ENCODE measurements at regions not wholly inside any gene's neighbourhood (a gene's known extent, or its start where the extent isn't known, plus 50 kb on each side); places are given as distances from the start of the nearest gene placed in this dataset.
A peak's percentile ranks its signal among the peaks of the same experiment; 100 is the strongest.

DNA sequence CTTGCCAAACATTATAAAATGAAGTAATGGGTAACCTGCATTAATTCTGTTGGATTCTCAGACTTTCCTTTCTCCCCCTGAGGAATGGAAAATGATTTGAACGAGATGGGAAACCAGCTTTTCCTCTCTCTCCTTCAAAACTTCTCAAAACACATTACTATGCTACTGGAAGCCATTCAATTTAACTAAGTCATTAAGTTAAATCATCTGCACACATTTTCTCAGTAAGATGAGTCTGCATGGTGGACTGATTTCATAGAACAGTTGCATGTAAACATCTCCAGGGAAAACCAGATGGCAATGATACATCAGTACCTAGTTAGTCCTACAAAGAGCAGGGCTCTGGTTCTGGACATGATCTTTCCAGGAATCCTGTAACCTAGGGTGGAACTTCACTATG, 59.9 kb downstream of the BMP4 start:
- DNase-seq = no peak

DNA sequence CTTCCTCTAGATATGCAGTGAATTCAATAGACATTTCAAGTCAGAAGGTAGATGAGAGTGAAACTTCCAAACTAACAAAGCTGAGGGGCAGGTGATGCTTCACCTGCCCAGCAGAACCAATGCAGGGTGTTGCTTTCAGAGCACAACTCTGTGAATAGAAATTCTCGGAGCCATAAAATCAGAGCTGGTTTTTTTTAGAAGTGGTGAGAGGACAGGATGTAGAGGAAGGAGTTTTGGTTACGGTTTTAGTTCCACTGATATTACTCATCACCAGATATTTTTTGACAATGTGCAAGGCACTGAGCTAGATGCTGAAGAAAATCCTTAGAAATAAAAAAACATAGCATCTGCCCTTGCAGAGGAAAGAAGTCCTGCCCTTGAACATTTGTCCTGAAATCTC, 62.2 kb downstream of the BMP4 start:
- no peak for DNase-seq

DNA sequence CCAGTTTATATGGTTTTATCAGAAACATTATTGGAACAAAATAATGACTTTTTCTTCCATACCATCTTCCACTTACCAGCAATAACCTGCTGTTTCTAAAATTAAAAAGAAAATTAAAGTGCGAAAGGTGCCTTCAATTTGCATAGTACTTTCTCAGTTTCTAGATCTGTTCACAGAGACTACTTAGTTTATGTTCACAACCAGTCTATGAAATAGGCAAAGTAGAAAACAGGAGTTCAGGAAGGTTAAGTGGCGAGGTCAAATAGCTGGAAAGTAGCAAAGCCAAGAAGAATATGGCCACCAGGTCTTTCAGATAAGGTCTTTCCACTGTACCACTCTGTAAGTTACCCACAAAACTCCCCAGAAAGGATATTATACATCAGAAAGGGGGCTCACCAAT, 63.3 kb downstream of the BMP4 start:
- no peak for DNase-seq

DNA sequence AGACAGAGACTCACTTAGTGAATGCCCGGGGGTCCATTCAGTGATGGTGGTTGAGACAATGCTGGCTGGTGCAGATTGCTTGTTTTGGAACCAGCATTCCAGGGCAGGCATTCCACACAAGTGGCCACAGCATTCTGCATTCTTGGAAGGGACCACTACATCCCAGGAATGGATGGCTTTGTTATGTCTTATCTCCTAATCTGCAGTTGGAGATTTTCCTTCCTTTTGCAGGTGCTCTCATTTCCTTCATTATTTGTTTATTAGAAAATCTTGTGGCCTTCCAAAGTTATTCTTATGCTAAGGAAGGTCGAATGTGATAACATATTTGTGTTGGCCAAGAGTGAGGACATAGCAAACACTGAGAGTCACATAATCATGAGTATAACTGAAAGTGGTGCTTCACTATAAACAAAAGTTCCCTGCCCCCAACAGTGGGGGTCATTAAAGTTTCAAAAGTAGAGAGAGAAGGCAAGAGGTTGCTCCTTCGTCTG, 66.0 kb downstream of the BMP4 start:
- DNase-seq = peak; percentile 96

DNA sequence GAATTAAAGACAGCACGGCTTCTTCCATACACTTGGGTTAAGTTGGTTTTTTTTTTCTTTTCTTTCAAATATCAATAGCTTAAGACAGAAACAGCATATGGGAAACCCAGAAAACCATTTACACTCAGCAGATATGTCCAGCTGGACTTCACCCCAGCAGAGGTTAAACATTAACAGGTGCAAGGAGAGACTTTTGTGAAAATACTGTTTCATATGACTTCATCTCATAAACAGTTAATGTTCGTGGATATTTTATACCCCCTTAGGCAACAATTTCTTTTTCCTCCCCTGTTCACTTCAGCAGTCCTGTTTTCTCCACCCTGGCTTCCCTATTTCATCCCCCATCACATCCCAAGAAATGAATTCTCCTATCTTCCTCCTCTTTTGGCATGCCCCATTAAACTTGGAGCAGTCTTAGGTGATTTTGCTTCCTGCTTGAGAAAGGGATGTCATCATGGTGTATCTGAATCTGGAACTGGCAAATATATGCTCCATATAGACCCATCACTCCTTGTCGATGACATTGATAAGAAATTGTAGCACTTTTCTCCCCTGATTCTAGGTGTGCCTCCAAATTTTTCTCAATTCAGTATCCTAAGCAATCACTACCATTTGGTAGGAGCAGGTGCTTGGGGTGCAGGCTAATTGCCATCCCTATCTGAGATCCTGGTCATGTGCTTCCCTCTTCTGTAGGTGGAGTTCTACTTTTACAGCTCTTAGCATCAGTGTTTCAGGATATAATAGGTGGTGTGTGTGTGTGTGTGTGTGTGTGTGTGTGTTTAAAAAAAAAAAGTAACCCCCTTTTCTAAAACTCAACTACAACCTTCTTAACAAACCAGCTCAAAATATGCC, 67.9 kb downstream of the BMP4 start:
- DNase-seq = no peak

DNA sequence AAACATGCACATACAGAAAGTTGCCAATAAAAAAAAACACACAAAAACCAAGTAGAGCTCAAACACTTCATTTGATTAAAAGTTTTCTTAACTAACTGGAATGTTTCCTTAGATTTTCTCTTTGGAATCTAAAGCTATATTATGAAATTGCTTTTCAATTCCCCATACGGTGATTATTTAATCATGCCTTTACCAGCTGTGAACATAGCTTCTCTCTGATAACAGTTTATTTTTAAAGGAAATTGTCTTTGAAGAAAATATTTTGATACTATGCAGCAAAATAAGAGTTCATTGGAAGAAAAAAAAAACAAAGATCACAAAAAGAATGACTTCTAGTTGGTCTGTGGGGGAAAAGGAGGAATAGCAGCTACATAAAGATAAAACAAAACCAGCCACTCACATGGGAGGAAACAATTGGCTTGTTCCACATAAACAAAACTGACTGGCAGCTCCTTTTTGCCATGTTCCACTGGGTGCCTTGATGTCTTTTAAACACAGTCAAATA, 71.4 kb downstream of the BMP4 start:
- DNase-seq = no peak

DNA sequence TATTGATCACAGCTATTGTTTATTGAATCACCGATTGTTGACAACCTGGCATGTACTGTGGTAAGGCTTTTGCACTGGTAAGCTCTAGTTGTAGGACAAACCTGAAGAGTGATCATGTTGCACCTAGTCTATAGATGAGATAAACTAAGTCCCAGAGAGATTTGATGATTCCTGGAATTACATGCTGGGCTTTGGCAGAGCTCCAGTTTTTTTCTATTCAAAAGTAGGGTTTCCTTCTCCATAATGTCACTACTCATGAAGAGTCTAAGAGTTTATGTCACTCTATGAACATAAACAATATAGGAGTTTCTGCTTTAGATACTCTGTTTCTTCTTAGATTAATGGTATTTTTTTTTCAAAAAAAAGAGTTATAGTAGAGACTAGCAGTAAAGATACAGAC, 72.0 kb downstream of the BMP4 start:
- no peak for DNase-seq

DNA sequence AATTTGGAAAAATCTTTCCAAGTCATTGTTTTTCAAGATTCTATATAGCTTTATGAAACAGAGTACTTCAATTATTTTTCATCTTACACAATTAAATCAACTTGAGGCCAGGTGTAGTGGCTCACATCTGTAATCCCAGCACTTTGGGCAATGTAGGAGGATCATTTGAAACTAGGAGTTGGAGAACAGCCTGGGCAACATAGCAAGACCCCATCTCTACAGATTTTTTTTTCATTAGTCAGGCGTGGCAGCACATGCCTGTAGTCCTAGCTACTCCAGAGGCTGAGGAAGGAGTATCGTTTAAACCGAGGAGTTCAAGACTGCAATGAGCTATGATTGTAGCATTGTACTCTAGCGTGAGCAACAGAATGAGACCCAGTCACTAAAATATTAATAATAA, 72.9 kb downstream of the BMP4 start:
- DNase-seq = no peak

DNA sequence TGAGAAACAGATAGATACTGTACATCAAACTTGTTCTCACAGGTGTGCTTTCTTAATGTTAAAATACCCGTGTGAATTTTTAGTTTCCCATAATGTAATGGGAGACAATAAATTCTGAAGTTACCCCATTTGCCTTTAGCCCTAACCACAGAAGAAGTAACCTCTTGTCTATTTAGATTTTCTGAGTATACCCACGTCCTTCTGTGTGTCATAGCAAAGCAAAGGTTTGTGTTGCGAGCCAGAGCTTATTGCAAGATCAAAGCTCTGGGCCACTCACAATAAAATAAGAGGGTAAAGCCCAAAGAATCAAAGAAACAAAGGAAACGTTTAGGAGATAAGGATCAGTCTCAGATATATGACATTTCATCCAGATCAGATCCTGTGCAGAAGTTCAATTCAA, 73.9 kb downstream of the BMP4 start:
- no peak for DNase-seq

DNA sequence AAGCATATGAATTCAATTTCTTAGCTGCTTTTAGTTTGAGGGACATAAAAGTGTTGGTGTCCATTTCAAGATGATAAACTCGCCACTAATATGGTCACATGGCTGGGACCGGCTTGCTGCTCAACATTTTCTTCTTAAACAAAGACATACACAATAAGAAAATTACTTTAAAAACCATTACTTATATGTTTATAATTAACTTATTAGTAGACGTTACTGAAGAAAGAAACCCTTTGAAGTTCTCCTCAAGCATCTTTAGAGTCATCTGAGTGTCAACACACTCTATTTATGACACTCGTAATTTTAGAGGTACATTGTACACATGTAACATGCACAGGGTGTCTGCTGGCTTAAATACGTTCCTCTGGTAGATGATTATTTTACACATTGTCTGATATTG, 74.7 kb downstream of the BMP4 start:
- DNase-seq = no peak

DNA sequence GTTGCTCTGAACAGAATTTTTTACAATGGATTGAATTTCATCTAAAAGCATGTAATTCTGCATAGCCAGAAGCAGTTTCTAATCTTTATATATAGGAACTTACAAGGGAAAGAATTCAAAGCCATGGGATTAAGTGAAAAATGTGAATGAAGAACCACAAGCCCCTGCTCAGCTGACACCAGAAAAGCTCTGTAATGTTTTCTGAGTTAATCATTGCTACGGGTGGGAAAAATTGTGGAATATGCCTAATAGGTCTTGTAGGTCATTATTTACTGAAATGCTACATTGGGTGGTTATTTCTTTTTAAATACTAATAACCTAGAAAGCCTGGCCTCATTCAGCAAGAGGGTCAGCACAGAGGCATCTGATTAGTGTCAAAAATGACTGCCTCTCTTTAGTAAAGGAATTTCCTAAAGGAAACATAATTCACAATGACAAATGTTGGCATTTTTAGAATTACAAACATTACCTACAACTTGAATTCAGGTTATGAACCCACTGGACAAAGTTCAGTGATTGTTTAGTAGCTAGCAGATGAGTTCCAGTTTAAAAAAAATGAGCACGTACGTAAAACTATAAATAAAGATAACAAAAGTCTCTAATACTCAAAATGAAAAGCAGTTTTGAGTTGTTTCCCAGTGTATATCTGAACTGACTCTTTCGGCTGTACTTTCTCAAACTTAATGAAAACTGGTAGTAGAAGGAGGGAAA, 75.3 kb downstream of the BMP4 start:
- no peak for DNase-seq

DNA sequence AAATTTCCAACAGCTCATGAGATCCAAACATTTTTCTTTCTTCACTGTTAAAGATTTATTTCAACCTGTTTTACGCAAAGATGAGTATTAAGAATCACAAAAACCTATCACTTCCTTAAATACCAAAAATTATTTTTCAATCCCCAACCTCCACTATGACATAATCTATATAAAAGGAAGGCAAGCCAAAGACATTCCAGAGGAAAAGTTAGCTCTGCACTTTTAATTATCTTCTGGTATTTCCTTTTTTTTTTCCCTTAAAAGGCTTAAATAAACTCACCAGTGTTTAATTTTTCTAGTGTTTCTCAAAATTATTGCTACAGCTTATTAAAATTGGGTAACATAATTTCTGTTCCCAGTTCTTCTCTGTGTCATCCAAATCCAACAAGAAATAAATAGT, 75.9 kb downstream of the BMP4 start:
- DNase-seq = no peak

DNA sequence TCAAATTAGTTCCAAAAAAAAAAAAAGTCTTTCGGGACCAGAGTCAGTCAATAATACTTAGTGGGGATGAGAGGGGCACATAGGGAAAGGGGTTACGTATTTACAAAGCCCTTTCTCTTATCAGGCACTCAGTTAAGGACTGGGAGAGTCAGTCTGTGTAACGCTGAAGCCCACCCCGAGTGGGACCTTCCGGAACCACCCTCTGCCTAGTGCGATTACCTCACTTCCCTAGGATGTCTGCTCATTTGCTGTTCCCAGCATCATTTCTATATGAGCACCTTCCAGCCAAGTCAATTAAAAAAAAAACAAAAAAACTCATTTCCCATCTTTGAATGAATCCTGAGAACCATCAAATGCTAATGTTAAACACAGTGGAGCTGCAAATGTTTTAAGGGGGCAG, 76.9 kb downstream of the BMP4 start:
- no peak for DNase-seq

DNA sequence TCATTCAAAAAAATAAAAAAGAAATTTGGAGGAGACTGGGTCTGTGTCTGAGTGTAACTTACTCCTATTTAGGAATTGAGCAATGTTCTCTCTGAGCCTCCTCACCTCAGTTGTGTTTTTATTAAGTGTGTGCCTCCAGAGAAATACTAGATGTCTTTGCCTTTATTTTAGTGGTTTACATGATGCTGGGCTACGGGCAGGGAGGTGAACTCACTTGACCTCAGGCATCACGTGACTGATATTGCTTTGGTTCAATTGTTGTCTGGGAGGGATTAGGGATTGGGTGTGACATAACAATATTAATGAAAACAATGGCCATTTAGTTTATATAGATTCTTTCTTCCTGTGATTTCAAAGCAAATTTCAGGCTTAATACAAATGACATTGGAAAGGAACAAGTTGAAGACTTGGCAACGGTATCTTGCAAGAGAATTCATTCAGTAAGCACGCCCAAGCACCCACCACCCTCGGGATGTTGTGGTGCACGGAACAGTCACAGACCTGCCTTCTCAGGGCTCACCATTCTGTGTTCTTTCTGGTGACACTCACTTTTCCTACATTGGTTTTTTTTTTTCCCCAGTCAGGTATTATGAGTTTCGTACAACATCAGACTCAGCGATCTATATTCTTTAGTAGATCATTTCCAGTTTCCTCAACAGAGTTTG, 77.5 kb downstream of the BMP4 start:
- DNase-seq = no peak

DNA sequence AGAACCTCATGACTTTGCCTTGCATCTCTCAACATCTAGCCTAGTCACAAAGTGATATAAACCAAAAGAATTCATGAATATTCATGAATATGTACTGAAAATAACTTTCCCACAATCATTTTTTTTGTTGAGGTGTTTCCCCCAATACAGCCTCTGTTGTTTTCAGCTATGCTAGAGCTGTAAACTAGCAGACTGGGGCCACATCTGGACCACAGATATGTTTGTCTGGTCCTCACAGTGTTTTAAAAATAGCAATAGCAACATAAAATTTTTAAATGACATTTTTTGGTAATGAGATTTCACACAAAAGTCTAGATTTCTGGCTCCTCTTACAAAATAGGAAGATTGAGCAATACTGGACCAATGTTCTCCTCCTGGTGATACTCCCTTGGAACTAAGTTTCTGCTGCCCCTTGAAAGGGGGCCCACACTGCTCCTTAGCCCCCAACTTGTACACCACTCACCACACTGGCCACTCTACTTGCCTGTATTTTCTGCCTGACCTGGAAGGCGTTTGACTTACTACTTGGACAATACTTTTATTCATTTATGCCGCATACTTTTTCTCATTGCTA, 81.2 kb downstream of the BMP4 start:
- DNase-seq = no peak

DNA sequence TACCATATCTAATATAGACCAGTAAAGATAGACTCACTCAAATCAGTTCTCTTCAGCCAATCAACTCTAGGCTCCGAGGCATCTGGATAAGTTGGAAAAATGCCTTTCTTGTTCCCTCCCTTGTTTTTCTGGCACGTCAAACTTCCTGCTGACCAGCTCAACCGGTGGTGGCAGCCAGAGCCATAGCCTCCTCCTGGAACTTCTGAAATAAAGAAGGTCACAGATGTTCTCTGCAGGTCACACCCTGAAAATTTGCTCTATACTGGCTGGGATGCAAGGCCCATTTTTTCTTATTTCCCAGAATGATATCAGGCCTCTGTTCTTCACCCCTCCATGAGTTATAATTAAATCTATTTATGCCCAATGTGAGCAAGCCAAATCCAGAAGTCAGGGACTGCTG, 81.9 kb downstream of the BMP4 start:
- no peak for DNase-seq

DNA sequence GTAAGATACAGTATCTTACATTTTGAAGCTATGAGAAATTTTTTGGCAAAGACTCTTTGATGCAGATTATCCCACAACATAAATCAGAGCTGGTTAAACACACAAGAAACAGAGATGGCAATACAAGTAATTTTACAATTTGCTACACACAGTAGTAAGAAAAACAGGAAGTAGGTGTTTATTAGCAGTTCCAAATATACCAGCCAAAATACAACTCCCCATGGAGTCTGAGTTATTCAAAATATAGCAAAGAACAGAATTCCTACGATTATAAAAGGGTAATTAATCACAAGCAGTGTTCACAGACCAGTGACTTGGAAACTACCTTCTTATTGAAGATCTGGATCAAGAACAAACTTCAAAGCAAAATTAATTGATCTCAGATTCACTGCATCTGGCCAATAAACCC, 83.9 kb downstream of the BMP4 start:
- DNase-seq = no peak

DNA sequence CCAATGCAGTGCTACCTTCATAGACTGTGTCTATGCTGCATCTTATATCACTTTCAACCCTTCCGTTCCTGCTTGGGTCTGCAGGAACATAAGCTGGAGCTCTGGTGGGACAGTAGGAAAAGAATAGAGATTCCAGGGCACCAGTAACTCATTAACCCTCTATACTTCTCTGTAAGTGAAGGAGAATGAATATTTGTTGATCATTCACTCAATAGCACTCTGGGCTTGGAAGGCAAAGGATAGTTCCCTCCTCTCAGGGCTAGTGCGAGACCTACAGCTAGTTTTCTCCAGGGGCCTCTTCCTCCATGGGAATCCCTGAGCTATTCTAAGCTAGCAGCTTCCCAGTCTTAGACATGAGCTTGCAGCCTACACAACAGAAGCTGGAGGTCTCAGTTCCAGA, 84.7 kb downstream of the BMP4 start:
- DNase-seq = no peak

DNA sequence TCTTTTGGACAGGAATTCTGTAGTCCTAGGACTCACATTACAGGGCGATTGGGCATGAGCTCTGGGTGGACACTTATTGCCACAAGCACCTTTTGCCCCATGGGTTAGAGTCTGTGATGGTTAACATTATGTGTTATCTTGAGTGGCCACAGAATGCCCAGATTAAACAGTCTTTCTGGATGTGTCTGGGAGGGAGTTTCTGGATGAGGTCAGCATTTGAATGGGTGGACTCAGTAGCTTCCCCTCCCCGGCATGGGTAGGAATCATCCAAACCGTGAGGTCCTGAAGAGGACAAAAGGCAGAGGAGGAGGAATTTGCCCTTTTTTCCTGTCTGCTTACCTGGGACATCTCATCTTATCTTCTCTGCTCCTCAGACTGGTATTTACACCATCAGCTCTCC, 85.6 kb downstream of the BMP4 start:
- DNase-seq = no peak

DNA sequence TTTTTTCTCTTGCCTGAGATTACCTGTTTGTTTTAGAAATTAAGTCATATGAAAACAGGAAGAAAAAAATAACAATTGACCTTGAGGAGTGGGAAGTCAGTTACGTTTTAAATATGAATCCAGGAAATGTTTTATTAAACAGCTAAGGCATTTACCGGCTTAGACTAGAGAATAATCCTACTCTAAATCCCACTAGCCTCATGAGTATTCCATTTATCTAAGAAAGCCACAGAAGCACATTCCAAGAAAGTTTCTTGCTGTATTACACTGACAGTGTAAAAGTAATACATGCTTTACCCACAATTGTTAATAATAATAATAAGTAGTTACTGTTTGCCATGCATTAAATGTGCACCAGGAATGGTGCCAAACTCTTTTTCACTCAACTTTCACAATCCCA, 90.9 kb downstream of the BMP4 start:
- DNase-seq = no peak

DNA sequence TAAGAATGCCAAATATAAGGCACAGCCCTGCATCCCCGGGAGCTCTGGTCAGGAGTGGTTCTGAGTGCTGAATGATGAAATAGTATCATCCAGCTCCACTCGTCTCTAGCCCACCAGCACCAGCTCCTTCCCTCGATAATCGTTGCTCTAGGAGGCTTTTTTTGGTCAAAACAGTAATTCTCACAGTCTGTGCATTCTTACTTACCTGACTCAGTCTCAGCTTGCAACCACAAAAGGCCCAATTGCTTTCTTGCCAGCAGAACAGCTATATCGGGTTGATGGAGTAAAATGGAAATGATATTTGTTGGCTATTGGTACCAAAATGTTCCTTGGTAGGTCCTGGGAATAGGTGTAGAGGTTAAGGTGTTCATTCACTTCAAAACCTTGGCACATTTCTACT, 94.8 kb downstream of the BMP4 start:
- DNase-seq = no peak

DNA sequence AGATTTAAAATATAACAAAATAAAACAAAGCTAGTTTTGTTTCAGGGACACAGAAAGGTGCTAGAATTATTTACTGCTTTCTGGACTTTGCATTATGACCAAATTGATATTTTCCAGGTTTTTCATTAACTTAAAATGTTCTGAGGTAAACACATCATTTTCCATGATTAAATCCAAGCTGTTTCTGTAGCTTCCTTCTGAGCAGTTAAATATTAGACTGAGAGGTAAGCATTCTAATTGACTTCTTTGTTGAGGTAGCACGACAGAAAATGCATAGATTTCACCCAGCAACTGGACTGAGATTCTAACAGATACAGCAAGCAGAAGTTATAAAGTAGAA, 98.3 kb downstream of the BMP4 start:
- DNase-seq = no peak

DNA sequence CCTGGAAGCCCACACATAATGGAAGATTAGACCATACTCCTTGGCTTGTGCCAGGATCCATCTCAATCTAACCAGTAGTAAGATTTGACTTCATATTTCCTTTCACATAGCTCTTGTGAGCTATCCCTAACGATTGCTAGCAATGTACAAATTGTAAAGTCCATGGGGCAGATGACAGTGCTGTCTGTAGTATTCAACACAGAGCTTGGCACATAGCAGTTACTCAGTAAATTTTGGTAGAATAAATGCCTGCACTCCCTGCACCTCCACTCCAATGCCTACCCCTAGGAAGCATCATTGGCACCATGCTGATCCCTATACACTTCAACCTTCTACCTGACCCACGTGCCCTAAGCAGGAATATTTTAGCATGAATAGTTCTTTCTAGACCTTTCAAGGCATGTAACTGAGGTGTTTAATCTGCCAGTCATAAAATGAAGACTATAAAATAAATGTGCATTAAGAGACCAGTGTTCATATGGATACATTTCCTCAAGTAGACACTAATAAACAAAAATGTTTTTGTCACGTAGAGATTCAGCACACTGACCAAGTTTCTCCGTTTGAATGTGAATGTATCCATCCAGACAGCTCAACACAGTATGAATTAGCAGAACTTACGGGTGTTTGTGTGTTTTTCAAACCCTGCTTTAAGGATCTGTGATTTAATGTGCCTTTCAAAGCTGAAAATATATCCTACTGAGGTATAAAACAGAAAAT, 98.8 kb downstream of the BMP4 start:
- DNase-seq = no peak
